GM12878 (cell line): ENCODE measurements at regions not wholly inside any gene's neighbourhood (a gene's known extent, or its start where the extent isn't known, plus 50 kb on each side); places are given as distances from the start of the nearest gene placed in this dataset.
"Not testable (repeated sequence)": the region's sequence is repeated elsewhere in the genome, so short reads cannot be mapped to it uniquely, and the experiment has no call there.

Experiments
- MTA3 ChIP-seq: IDR thresholded peaks from 2 replicates; pipeline ENCODE4 v1.6.1; 2012; ENCODE audit warnings: low read length, inconsistent platforms, borderline replicate concordance
- POLR2AphosphoS5 ChIP-seq: IDR thresholded peaks from 2 replicates; pipeline ENCODE4 v1.6.1; 2011; ENCODE audit warnings: mild to moderate bottlenecking, low read length, inconsistent platforms
- TAF1 ChIP-seq: IDR thresholded peaks from 2 replicates; pipeline ENCODE4 v1.6.1; 2011; ENCODE audit warnings: mild to moderate bottlenecking, low read depth, low read length, borderline replicate concordance
- ZZZ3 ChIP-seq: IDR thresholded peaks from 2 replicates; pipeline ENCODE4 v1.6.1; 2011; ENCODE audit warnings: low read depth; ENCODE audit not compliant: control insufficient read depth, insufficient read length
- TF ChIP-seq, protein P1 (sequence below), 3 experiments: IDR thresholded peaks in 2 of 3; conservative IDR thresholded peaks in 1 of 3; 2 replicates each; pipeline ENCODE4 v1.5.1; 2011; ENCODE audit warnings: low read depth in 3 of 3, low read length in 3 of 3, mild to moderate bottlenecking in 3 of 3, control low read depth in 2 of 3, moderate library complexity in 2 of 3, inconsistent platforms in 1 of 3, mixed read lengths in 1 of 3; ENCODE audit not compliant: control insufficient read depth in 2 of 3, insufficient read depth in 1 of 3; ENCODE audit errors: extremely low read depth in 1 of 3

DNA sequence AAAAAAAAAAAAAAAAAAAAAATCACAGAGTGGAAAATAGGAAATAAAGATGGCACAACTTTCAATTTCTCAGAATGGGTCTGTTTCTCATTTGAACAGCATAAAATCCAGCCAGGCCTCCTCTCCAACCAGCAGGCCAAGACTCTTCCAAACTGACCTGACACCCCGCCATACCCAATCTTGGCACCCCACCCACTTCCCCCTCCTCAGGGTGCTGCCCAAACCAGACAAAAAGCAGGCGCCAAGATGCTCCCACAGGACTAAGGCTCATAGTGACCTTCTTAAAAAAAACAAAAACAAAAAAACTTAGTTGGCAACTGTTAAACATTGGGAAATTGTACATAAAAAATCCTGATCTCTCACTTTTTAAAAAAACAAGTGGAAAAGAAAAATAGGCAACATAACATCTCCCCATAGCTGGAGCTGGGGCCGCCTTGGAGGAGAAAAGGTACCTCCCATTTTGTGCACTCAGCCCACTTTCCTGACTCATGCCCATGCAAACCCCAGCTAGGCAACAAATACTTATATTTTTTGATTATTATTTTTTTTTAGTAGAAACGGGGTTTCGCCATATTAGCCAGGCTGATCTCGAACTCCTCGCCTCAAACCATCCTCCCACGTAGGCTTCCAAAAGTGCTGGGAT is 205.9 kb downstream of the NPIPA8 start:
- not testable (repeated sequence) for TF ChIP-seq POLR2AphosphoS5, ZZZ3, MTA3, TAF1
- TF ChIP-seq, protein P1, sequence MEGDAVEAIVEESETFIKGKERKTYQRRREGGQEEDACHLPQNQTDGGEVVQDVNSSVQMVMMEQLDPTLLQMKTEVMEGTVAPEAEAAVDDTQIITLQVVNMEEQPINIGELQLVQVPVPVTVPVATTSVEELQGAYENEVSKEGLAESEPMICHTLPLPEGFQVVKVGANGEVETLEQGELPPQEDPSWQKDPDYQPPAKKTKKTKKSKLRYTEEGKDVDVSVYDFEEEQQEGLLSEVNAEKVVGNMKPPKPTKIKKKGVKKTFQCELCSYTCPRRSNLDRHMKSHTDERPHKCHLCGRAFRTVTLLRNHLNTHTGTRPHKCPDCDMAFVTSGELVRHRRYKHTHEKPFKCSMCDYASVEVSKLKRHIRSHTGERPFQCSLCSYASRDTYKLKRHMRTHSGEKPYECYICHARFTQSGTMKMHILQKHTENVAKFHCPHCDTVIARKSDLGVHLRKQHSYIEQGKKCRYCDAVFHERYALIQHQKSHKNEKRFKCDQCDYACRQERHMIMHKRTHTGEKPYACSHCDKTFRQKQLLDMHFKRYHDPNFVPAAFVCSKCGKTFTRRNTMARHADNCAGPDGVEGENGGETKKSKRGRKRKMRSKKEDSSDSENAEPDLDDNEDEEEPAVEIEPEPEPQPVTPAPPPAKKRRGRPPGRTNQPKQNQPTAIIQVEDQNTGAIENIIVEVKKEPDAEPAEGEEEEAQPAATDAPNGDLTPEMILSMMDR (IDR thresholded peaks at IDR 0.05 in 2 of 3, conservative IDR thresholded peaks at IDR 0.05 in 1 of 3; ENCODE audit: control insufficient read depth in 2 of 3, extremely low read depth in 1 of 3, insufficient read depth in 1 of 3, low read depth in 3 of 3, low read length in 3 of 3), result not testable (repeated sequence)
